OCI-LY1 (cell line): ENCODE measurements at regions not wholly inside any gene's neighbourhood (a gene's known extent, or its start where the extent isn't known, plus 50 kb on each side); places are given as distances from the start of the nearest gene placed in this dataset.

ENCODE experiments used
- H2AFZ ChIP-seq: fragments of 200-600 bp; sonication (generic), shearing (Covaris generic); 2 replicates; pipeline ENCODE4 v1.6.0; 2014; ENCODE audit warnings: antibody characterized with exemption, mild to moderate bottlenecking, low read length
- H3F3A ChIP-seq: fragments of 200-600 bp; sonication (generic), shearing (Covaris generic); 2 replicates; pipeline ENCODE4 v1.6.0; 2014; ENCODE audit warnings: mild to moderate bottlenecking, antibody characterized with exemption, low read length, moderate library complexity; ENCODE audit not compliant: insufficient read depth
- H3K27ac ChIP-seq: fragments of 200-600 bp; sonication (generic); 2 replicates; pipeline ENCODE4 v1.5.1; 2014; ENCODE audit warnings: low read length, mixed run types, mild to moderate bottlenecking, low read depth; ENCODE audit not compliant: poor library complexity, severe bottlenecking
- H3K27me3 ChIP-seq: fragments of 200-600 bp; sonication (generic); 2 replicates; pipeline ENCODE4 v1.6.0; 2014; ENCODE audit warnings: antibody characterized with exemption, mild to moderate bottlenecking, low read length, moderate library complexity; ENCODE audit not compliant: insufficient read depth
- H3K36me3 ChIP-seq: fragments of 200-600 bp; sonication (generic); 2 replicates; pipeline ENCODE4 v1.6.1; 2014; ENCODE audit warnings: mild to moderate bottlenecking, antibody characterized with exemption, low read length, moderate library complexity, mixed read lengths; ENCODE audit not compliant: insufficient read depth
- H3K4me1 ChIP-seq: fragments of 200-600 bp; sonication (generic); 2 replicates; pipeline ENCODE4 v1.5.1; 2014; ENCODE audit warnings: mild to moderate bottlenecking, low read length, moderate library complexity; ENCODE audit not compliant: insufficient read depth, severe bottlenecking
- H3K4me2 ChIP-seq: fragments of 200-600 bp; sonication (generic), shearing (Covaris generic); 2 replicates; pipeline ENCODE4 v1.6.1; 2014; ENCODE audit warnings: low read length
- H3K4me3 ChIP-seq: fragments of 200-600 bp; sonication (generic); 2 replicates; pipeline ENCODE4 v1.5.1; 2014; ENCODE audit warnings: low read length, low read depth, mild to moderate bottlenecking, mixed read lengths; ENCODE audit not compliant: poor library complexity, severe bottlenecking
- H3K79me2 ChIP-seq: fragments of 200-600 bp; shearing (Covaris generic); 2 replicates; pipeline ENCODE4 v1.6.1; 2016; ENCODE audit warnings: mixed run types, low read length, mixed read lengths; ENCODE audit not compliant: insufficient read depth
- H3K9ac ChIP-seq: fragments of 200-600 bp; sonication (generic), shearing (Covaris generic); 2 replicates; pipeline ENCODE4 v1.6.1; 2014; ENCODE audit warnings: mild to moderate bottlenecking, low read length, mixed read lengths
- H3K9me2 ChIP-seq: fragments of 200-600 bp; sonication (generic), shearing (Covaris generic); 2 replicates; pipeline ENCODE4 v1.6.1; 2014; ENCODE audit warnings: low read depth, mild to moderate bottlenecking, low read length, mixed read lengths
- H3K9me3 ChIP-seq: fragments of 200-600 bp; shearing (Covaris generic); 2 replicates; pipeline ENCODE4 v1.6.1; 2014; ENCODE audit warnings: low read length, mixed read lengths
- H4K20me1 ChIP-seq: fragments of 200-600 bp; sonication (generic), shearing (Covaris generic); 2 replicates; pipeline ENCODE4 v1.6.0; 2016; ENCODE audit warnings: mild to moderate bottlenecking, low read length; ENCODE audit not compliant: insufficient read depth
- CTCF ChIP-seq: fragments of 200-600 bp; sonication (generic), shearing (Covaris generic); IDR thresholded peaks from 2 replicates; pipeline ENCODE4 v1.5.1; 2017; ENCODE audit warnings: mild to moderate bottlenecking, antibody characterized with exemption, low read length, moderate library complexity, mixed read lengths
- EZH2 ChIP-seq: fragments of 200-600 bp; sonication (generic), shearing (Covaris generic); IDR thresholded peaks from 2 replicates; pipeline ENCODE4 v1.8.0; 2017; ENCODE audit warnings: borderline replicate concordance, mixed run types, mild to moderate bottlenecking, antibody characterized with exemption, low read length, moderate library complexity, mixed read lengths

GRCh38 chr4:110310795-110311194, 112.4 kb upstream of the ELOVL6 start:
- Histone ChIP-seq H3K27me3 (no peaks in the 10 kb centered on the region), H3K4me1 (no peaks in the 10 kb centered on the region), H3K4me3 (no peak overlapping the region), H4K20me1 (no peaks in the 10 kb centered on the region), H3K9me2 (no peaks in the 10 kb centered on the region), H2AFZ (no peak overlapping the region), H3K9ac (no peak overlapping the region), H3F3A (no peaks in the 10 kb centered on the region), H3K4me2 (no peak overlapping the region), H3K9me3 (no peaks in the 10 kb centered on the region), H3K79me2 (no peaks in the 10 kb centered on the region), H3K27ac (no peak overlapping the region), H3K36me3 (no peaks in the 10 kb centered on the region)
- TF ChIP-seq EZH2, result no peak
- TF ChIP-seq CTCF, result no peak

- Histone ChIP-seq H3K27me3 (no peaks in the 10 kb centered on the region), H3F3A (no peaks in the 10 kb centered on the region), H2AFZ (no peak overlapping the region), H3K4me2 (no peak overlapping the region), H3K4me1 (no peaks in the 10 kb centered on the region), H3K36me3 (no peaks in the 10 kb centered on the region), H3K27ac (no peak overlapping the region), H3K9me2 (no peaks in the 10 kb centered on the region), H3K9me3 (no peaks in the 10 kb centered on the region), H3K9ac (no peak overlapping the region), H3K79me2 (no peaks in the 10 kb centered on the region), H3K4me3 (no peak overlapping the region), H4K20me1 (no peaks in the 10 kb centered on the region)
- TF ChIP-seq CTCF (no peak), EZH2 (no peak)
These were observed 111.3 kb upstream of the ELOVL6 start for GRCh38 chr4:110309675-110310074.

GRCh38 chr4:110306303-110306702, 107.9 kb upstream of the ELOVL6 start:
- H3K9me2 ChIP-seq, result no peaks in the 10 kb centered on the region
- H3K27me3 ChIP-seq, result no peaks in the 10 kb centered on the region
- no peak overlapping the region for H3K27ac ChIP-seq
- H2AFZ ChIP-seq, result no peak overlapping the region
- H3K9me3 ChIP-seq, result no peaks in the 10 kb centered on the region
- TF ChIP-seq CTCF, result no peak
- no peak for TF ChIP-seq EZH2
- H3K9ac ChIP-seq, result no peak overlapping the region
- H4K20me1 ChIP-seq, result no peaks in the 10 kb centered on the region
- H3K36me3 ChIP-seq, result no peaks in the 10 kb centered on the region
- no peak overlapping the region for H3K4me2 ChIP-seq
- H3K4me3 ChIP-seq, result no peak overlapping the region
- no peaks in the 10 kb centered on the region for H3K79me2 ChIP-seq
- H3K4me1 ChIP-seq, result no peaks in the 10 kb centered on the region
- no peaks in the 10 kb centered on the region for H3F3A ChIP-seq
